Mucosa of descending colon (tissue), 3 donors: ENCODE measurements at regions not wholly inside any gene's neighbourhood (a gene's known extent, or its start where the extent isn't known, plus 50 kb on each side); places are given as distances from the start of the nearest gene placed in this dataset.

Source experiments
- ATAC-seq: fragments of 200-7000 bp; cut with Tn5 transposase; one replicate; pipeline ENCODE4 v1.9.1; 2020; ENCODE audit warnings: mild to moderate bottlenecking, moderate library complexity
- DNase-seq, 3 donors: peaks; one replicate each; pipeline ENCODE4 v3.0.0-alpha.2; 2020
- H3K36me3 ChIP-seq: fragments of 200-600 bp; one replicate; pipeline ENCODE4 v1.8.0; 2021; ENCODE audit warnings: low read depth, mild to moderate bottlenecking
- H3K4me1 ChIP-seq: fragments of 200-600 bp; one replicate; pipeline ENCODE4 v1.8.0; 2021; ENCODE audit warnings: low read depth, mild to moderate bottlenecking
- H3K4me3 ChIP-seq: fragments of 200-600 bp; one replicate; pipeline ENCODE4 v1.8.0; 2021; ENCODE audit warnings: mild to moderate bottlenecking
- H3K9me3 ChIP-seq: fragments of 200-600 bp; one replicate; pipeline ENCODE4 v1.8.0; 2021; ENCODE audit warnings: mild to moderate bottlenecking
- CTCF ChIP-seq: fragments of 200-600 bp; IDR thresholded peaks from one replicate; pipeline ENCODE4 v1.8.0; 2022; ENCODE audit warnings: antibody characterized with exemption, mild to moderate bottlenecking
- intact Hi-C, 2 donors: fragments of 100-400 bp; cut with DNase I in 1 of 2; cut with micrococcal nuclease in 1 of 2; formaldehyde crosslinking; loops; one replicate each; pipeline versions ENCODE4 v1.11.0 to v1.11.1; 2022; cut with DNase I, micrococcal nuclease
- donor health status: DM: no; HTN: no; CAD: no; lungs with moderate emphysema.
- donor health status: DM: no; HTN: no; CAD: no.
- donor health status: DM: no; HTN: yes; CAD: no.

- Histone ChIP-seq H3K4me1 (no peaks in the 10 kb centered on the region), H3K9me3 (no peaks in the 10 kb centered on the region), H3K36me3 (no peaks in the 10 kb centered on the region), H3K4me3 (no peak overlapping the region)
- TF ChIP-seq CTCF = no peak
- DNase-seq (no peak), ATAC-seq (no peak)
- intact Hi-C loops = no loop called here
Measured at GRCh38 chr5:36370073-36370472, 68.4 kb upstream of the RANBP3L start.

- Histone ChIP-seq H3K4me1 (no peaks in the 10 kb centered on the region), H3K9me3 (no peaks in the 10 kb centered on the region), H3K4me3 (no peak overlapping the region), H3K36me3 (no peaks in the 10 kb centered on the region)
- ATAC-seq = no peak
- no peak for DNase-seq
- TF ChIP-seq CTCF = no peak
- intact Hi-C loops = no loop called here
Measured at GRCh38 chr5:36371366-36371765, 69.7 kb upstream of the RANBP3L start.

GRCh38 chr5:36373527-36374086 is 71.9 kb upstream of the RANBP3L start:
- H3K4me1 ChIP-seq = no peaks in the 10 kb centered on the region
- peak; percentile 66 for ATAC-seq
- peak in 2 of 3 donors; percentile 33 to 49 for DNase-seq
- intact Hi-C loops = no loop called here
- H3K4me3 ChIP-seq = no peak overlapping the region
- TF ChIP-seq CTCF = no peak
- H3K9me3 ChIP-seq = no peaks in the 10 kb centered on the region
- no peaks in the 10 kb centered on the region for H3K36me3 ChIP-seq

GRCh38 chr5:36374266-36374862 is 72.7 kb upstream of the RANBP3L start:
- Histone ChIP-seq H3K4me1 (no peaks in the 10 kb centered on the region), H3K36me3 (no peaks in the 10 kb centered on the region), H3K4me3 (no peak overlapping the region), H3K9me3 (no peaks in the 10 kb centered on the region)
- intact Hi-C loops = no loop called here
- DNase-seq = no peak
- no peak for TF ChIP-seq CTCF
- no peak for ATAC-seq

GRCh38 chr5:36377192-36377591 is 75.5 kb upstream of the RANBP3L start:
- Histone ChIP-seq H3K4me1 (no peaks in the 10 kb centered on the region), H3K4me3 (no peak overlapping the region), H3K36me3 (no peaks in the 10 kb centered on the region), H3K9me3 (no peaks in the 10 kb centered on the region)
- intact Hi-C loops = no loop called here
- no peak for TF ChIP-seq CTCF
- no peak for DNase-seq
- no peak for ATAC-seq

GRCh38 chr5:36378551-36378950 is 76.8 kb upstream of the RANBP3L start:
- ATAC-seq (no peak), DNase-seq (no peak)
- Histone ChIP-seq H3K4me1 (no peaks in the 10 kb centered on the region), H3K36me3 (no peaks in the 10 kb centered on the region), H3K9me3 (no peaks in the 10 kb centered on the region), H3K4me3 (no peak overlapping the region)
- intact Hi-C loops = no loop called here
- TF ChIP-seq CTCF = no peak
